IPS-NIHi11 (cell line): ENCODE measurements at regions not wholly inside any gene's neighbourhood (a gene's known extent, or its start where the extent isn't known, plus 50 kb on each side); places are given as distances from the start of the nearest gene placed in this dataset.
A peak's percentile ranks its signal among the peaks of the same experiment; 100 is the strongest.

Source experiments
- DNase-seq: peaks from one replicate; pipeline ENCODE4 v3.0.0; 2012; ENCODE audit warnings: mixed read lengths, low spot score

- DNase-seq = no peak
Observed at GRCh38 chr1:87510540-87510939, 181.9 kb downstream of the LMO4 start.

DNA sequence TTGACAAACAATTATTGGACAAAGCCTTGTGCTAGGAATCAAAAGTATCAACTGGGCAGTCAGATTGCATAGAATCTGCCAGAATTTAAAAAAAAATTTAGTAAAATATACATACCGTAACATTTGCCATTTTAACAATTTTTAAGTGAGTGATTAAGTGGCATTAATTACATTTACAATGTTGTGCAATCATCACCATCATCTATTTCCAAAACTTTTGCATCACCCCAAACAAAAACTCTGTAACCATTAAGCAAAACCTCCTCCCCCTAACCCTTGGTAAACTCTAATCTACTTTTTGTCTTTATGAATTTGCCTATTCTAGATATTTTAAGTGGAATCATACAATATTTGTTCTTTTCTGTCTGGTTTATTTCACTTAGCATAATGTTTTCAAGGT, 182.8 kb downstream of the LMO4 start:
- DNase-seq = no peak

GRCh38 chr1:87512431-87512830, 183.8 kb downstream of the LMO4 start:
- no peak for DNase-seq

- DNase-seq = peak; percentile 74
Observed at GRCh38 chr1:87513255-87513654, 184.6 kb downstream of the LMO4 start.

GRCh38 chr1:87513966-87514660, 185.4 kb downstream of the LMO4 start:
- no peak for DNase-seq

DNA sequence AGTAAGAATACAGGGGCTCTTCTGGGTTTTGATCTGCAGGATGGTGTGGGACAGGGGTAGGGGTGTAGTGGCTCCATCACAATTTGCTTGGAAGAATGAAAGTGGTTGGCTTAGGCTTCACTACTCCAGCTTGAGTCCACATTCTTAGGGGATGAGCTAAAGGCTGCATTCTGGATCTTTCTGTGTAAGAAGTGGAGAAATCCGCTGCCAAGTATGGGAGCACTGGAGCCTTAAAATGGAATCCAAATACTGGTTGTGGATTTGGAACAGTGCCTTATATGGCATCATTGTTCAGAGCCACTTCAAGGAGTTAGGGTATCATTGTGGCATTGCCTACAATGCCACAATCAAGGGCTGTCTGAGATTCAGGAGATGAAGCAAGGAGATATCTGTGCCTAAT, 187.1 kb downstream of the LMO4 start:
- no peak for DNase-seq

GRCh38 chr1:87518794-87519193, 190.1 kb downstream of the LMO4 start:
- no peak for DNase-seq

DNA sequence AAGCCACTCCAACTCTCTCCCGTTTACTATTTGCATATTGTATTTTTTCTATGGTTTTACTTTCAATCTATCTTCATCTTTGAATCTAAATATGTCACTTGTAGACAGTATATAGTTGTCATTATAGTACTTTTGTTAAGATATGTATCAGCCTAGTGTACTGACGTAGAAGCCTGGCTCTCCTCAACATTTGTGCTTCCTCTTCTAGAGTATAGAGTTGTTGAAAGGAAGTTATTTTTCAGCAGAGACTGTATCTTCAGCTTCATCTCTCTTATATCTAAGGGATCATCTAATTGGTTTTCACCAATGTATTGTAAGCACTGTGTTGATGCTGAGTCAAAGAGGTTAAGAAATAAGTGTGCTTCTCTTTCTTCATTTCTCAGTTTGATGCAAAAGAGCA, 192.8 kb downstream of the LMO4 start:
- no peak for DNase-seq

- no peak for DNase-seq
Observed at GRCh38 chr1:87523466-87523865, 194.8 kb downstream of the LMO4 start.

- DNase-seq = no peak
Observed at GRCh38 chr1:87524021-87524754, 195.5 kb downstream of the LMO4 start.

DNA sequence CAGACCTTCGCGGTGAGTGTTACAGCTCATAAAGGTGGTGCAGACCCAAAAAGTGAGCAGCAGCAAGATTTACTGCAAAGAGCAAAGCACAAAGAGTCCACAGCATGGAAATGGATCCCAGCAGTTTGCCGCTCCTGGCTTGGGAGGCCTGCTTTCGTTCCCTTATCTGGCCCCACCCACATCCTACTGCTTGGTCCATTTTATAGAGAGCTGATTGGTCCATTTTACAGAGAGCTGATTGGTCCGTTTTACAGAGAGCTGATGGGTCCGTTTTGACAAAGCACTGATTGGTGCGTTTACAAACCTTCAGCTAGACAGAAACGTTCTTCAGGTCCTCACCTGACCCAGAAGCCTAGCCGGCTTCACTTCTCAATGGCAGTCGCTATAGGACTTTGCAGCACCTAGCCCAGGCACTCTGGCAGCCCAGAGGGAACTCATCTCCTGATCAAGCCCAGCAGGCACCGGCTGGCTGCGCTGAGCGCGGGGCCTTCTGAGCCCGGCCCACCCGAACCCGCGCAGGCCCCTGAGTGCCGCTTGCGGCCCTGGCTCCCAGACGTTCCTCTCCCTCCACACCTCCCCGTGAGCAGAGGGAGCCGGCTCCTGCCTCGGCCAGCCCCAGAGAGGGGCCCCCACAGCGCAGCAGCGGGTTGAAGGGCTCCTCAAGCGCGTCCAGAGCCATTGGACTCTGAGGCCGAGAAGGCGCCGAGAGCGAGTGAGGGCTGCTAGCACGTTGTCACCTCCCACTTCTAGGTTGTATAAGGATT, 200.3 kb downstream of the LMO4 start:
- no peak for DNase-seq

- no peak for DNase-seq
Observed at GRCh38 chr1:87530042-87530807, 201.5 kb downstream of the LMO4 start.

- no peak for DNase-seq
Observed at GRCh38 chr1:87535551-87535950, 206.9 kb downstream of the LMO4 start.

GRCh38 chr1:87539147-87539546, 210.5 kb downstream of the LMO4 start:
- no peak for DNase-seq

DNA sequence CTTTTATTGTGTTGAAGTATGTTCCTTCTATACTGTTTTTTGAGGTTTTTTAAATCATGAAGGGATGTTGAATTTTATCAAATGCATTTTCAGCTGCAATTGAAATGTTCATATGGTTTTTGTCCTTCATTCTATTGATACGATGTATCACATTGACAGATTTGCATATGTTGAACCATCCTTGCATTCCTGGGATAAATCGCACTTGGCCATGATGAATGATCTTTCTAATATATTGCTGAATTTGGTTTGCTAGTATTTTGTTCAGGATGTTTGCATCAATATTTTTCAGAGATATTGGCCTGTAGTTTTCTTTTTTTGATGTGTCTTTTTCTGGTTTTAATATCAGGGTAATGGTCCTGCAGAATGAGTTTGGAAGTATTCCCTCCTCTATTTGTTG, 214.0 kb downstream of the LMO4 start:
- no peak for DNase-seq

GRCh38 chr1:87549738-87550137, 221.1 kb downstream of the LMO4 start:
- no peak for DNase-seq

DNA sequence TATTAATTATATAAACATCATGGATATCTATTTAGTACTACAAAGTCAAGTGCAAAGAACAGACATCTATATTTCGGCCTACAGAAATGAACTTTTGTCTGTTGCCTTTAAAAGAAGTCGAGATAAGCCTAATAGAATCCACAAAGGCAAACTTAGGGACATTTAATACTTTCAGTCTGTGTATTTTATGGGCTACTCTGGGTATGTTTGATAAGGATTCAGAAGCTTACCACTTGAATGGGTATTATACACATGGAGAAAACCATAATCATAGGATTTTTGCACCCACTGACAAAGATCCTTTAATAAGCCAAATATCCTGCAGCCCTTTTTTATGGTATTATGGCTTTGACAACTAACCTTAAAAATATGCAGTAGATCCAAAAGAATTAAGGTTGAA, 224.8 kb downstream of the LMO4 start:
- no peak for DNase-seq

DNA sequence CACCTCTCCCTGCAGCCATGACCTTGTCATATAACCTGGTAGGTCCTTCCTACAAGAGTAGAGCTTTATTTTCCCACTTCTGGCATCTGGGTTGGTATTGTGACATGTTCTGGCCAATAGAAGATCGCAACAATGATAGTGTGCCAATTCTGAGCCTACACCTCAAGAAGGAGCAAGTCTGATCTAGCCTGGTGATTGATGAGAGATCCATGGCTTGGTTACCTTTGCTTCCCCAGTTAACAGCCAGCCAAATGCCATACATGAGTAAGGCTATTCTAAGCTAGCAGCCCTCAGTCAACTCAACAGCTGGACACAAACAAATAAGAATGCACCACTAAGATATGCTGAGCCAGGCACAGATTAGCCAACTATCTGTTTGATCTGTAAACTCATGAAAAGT, 226.7 kb downstream of the LMO4 start:
- no peak for DNase-seq

DNA sequence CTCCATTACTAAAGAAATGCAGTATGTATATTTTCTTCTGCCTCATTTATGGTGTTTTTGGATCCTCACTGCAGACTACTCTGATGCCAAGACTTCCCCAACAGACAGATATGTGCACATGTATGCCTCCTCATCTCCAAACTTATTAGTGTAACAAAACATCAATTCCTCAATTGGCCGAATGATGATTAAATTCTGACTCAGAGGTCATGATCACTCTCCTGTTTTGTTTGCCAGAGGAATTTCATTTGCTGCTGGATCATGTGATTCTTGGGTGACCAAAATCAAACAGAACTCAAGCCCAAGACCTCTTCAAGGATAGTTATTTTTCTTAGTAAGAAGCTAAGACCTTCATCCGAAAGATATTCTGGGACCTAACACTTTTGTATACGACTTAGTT, 227.6 kb downstream of the LMO4 start:
- no peak for DNase-seq

DNA sequence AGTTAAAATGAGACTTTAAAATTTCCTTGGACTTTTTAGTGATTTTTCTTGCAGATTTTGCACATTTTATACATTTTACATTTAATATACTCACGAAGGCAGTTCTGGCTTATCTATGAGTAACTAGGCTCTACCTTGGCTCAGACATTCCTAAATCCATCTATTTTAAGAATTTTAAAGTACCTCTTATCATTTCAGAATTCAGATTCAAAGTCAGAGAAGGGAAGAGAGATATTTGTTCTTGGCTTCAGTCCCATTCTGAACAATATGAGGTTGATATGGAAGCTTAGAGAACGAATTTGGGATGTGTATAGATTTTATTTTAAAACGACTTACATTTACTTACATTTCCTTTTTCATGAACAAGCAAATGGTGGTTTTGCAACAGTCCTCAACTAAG, 230.2 kb downstream of the LMO4 start:
- DNase-seq = no peak

DNA sequence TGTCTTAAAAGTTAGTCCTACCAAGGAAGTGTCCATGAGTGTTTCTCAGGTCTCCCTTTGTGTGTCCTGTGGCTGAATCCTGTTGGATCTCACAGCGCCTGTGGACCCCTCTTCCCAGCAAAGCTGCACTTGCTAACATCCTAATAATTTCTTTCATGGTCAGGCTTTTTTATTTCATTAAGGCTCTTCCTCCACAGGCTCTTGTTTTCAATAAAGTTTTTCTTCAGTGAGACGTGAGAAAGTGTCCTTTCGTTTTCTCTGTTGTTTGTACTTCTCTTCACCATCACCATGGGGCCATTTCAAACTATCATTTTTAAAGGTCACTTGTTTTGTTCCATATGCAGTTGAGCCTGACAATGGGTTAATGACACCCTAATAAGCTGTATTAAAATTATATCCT, 231.5 kb downstream of the LMO4 start:
- no peak for DNase-seq

- DNase-seq = no peak
Observed at GRCh38 chr1:87560601-87561360, 232.1 kb downstream of the LMO4 start.
